ENCODE measurements at regions not wholly inside any gene's neighbourhood (a gene's known extent, or its start where the extent isn't known, plus 50 kb on each side); places are given as distances from the start of the nearest gene placed in this dataset.

GRCh38 chr3:20747741-20748140 is 561.7 kb upstream of the SGO1 start:
- ChIA-PET POLR2A (no interaction called here), CTCF (no interaction called here)
- TF ChIP-seq LEF1 (IDR thresholded peaks at IDR 0.05; ENCODE audit: borderline replicate concordance) (no peak), ZNF384 (IDR thresholded peaks at IDR 0.05) (no peak), ELF4 (IDR thresholded peaks at IDR 0.05) (no peak), BHLHE40 (IDR thresholded peaks at IDR 0.05; ENCODE audit: borderline replicate concordance) (no peak), SP1 (IDR thresholded peaks at IDR 0.05) (no peak), SUZ12 (IDR thresholded peaks at IDR 0.05) (no peak), HDGF (IDR thresholded peaks at IDR 0.05; ENCODE audit: borderline replicate concordance) (no peak), FOXM1 (IDR thresholded peaks at IDR 0.05; ENCODE audit: borderline replicate concordance) (no peak), L3MBTL2 (conservative IDR thresholded peaks at IDR 0.05) (no peak), FOXK2 (IDR thresholded peaks at IDR 0.05) (no peak), NFRKB (IDR thresholded peaks at IDR 0.05) (no peak), TARDBP (IDR thresholded peaks at IDR 0.05) (no peak), CTBP1 (IDR thresholded peaks at IDR 0.05; ENCODE audit: borderline replicate concordance) (no peak), ARNT (IDR thresholded peaks at IDR 0.05) (no peak), FOXA1 (IDR thresholded peaks at IDR 0.05) (no peak), PKNOX1 (IDR thresholded peaks at IDR 0.05) (no peak)
- DNase-seq (ENCODE audit: extremely low spot score): no peak

GRCh38 chr3:20743553-20744321 is 557.7 kb upstream of the SGO1 start:
- DNase-seq (ENCODE audit: extremely low spot score): no peak
- TF ChIP-seq PKNOX1 (IDR thresholded peaks at IDR 0.05) (no peak), BHLHE40 (IDR thresholded peaks at IDR 0.05; ENCODE audit: borderline replicate concordance) (no peak), CTBP1 (IDR thresholded peaks at IDR 0.05; ENCODE audit: borderline replicate concordance) (no peak), LEF1 (IDR thresholded peaks at IDR 0.05; ENCODE audit: borderline replicate concordance) (no peak), L3MBTL2 (conservative IDR thresholded peaks at IDR 0.05) (no peak), FOXM1 (IDR thresholded peaks at IDR 0.05; ENCODE audit: borderline replicate concordance) (no peak), HDGF (IDR thresholded peaks at IDR 0.05; ENCODE audit: borderline replicate concordance) (no peak), FOXA1 (IDR thresholded peaks at IDR 0.05) (no peak), ELF4 (IDR thresholded peaks at IDR 0.05) (no peak), ZNF384 (IDR thresholded peaks at IDR 0.05) (no peak)
- CTCF ChIA-PET: no interaction called here
- POLR2A ChIA-PET: no interaction called here

GRCh38 chr3:20742903-20743552 is 557.0 kb upstream of the SGO1 start:
- TF ChIP-seq ELF4 (IDR thresholded peaks at IDR 0.05) (no peak), LEF1 (IDR thresholded peaks at IDR 0.05; ENCODE audit: borderline replicate concordance) (no peak), SP1 (IDR thresholded peaks at IDR 0.05) (no peak), FOXM1 (IDR thresholded peaks at IDR 0.05; ENCODE audit: borderline replicate concordance) (no peak), NFRKB (IDR thresholded peaks at IDR 0.05) (no peak), FOXK2 (IDR thresholded peaks at IDR 0.05) (no peak), ZNF384 (IDR thresholded peaks at IDR 0.05) (no peak)
- ChIA-PET POLR2A (no interaction called here), CTCF (no interaction called here)
- DNase-seq (ENCODE audit: extremely low spot score): no peak

GRCh38 chr3:20741381-20741780 is 555.4 kb upstream of the SGO1 start:
- POLR2A ChIA-PET: no interaction called here
- CTCF ChIA-PET: no interaction called here
- DNase-seq (ENCODE audit: extremely low spot score): no peak

GRCh38 chr3:20739814-20740213 is 553.8 kb upstream of the SGO1 start:
- POLR2A ChIA-PET: no interaction called here
- CTCF ChIA-PET: no interaction called here
- DNase-seq (ENCODE audit: extremely low spot score): no peak
- TF ChIP-seq LEF1 (IDR thresholded peaks at IDR 0.05; ENCODE audit: borderline replicate concordance) (no peak), FOXA1 (IDR thresholded peaks at IDR 0.05) (no peak), ZNF384 (IDR thresholded peaks at IDR 0.05) (no peak), FOXM1 (IDR thresholded peaks at IDR 0.05; ENCODE audit: borderline replicate concordance) (no peak), ARNT (IDR thresholded peaks at IDR 0.05) (no peak), SP1 (IDR thresholded peaks at IDR 0.05) (no peak), CTBP1 (IDR thresholded peaks at IDR 0.05; ENCODE audit: borderline replicate concordance) (no peak), L3MBTL2 (conservative IDR thresholded peaks at IDR 0.05) (no peak), FOXK2 (IDR thresholded peaks at IDR 0.05) (no peak), NFRKB (IDR thresholded peaks at IDR 0.05) (no peak), HDGF (IDR thresholded peaks at IDR 0.05; ENCODE audit: borderline replicate concordance) (no peak), PKNOX1 (IDR thresholded peaks at IDR 0.05) (no peak), SUZ12 (IDR thresholded peaks at IDR 0.05) (no peak), BHLHE40 (IDR thresholded peaks at IDR 0.05; ENCODE audit: borderline replicate concordance) (no peak), ELF4 (IDR thresholded peaks at IDR 0.05) (no peak), TARDBP (IDR thresholded peaks at IDR 0.05) (no peak)

More at GRCh38 chr3:20741381-20741780, 555.4 kb upstream of the SGO1 start:
- TF ChIP-seq FOXM1 (IDR thresholded peaks at IDR 0.05; ENCODE audit: borderline replicate concordance) (no peak), PKNOX1 (IDR thresholded peaks at IDR 0.05) (no peak), FOXK2 (IDR thresholded peaks at IDR 0.05) (no peak), HDGF (IDR thresholded peaks at IDR 0.05; ENCODE audit: borderline replicate concordance) (no peak), NFRKB (IDR thresholded peaks at IDR 0.05) (no peak), SP1 (IDR thresholded peaks at IDR 0.05) (no peak), ZNF384 (IDR thresholded peaks at IDR 0.05) (no peak), TARDBP (IDR thresholded peaks at IDR 0.05) (no peak), SUZ12 (IDR thresholded peaks at IDR 0.05) (no peak), CTBP1 (IDR thresholded peaks at IDR 0.05; ENCODE audit: borderline replicate concordance) (no peak), ELF4 (IDR thresholded peaks at IDR 0.05) (no peak), ARNT (IDR thresholded peaks at IDR 0.05) (no peak), L3MBTL2 (conservative IDR thresholded peaks at IDR 0.05) (no peak)

All from HEK293T (cell line).